Neural cell (in vitro differentiated cells): ENCODE measurements at regions not wholly inside any gene's neighbourhood (a gene's known extent, or its start where the extent isn't known, plus 50 kb on each side); places are given as distances from the start of the nearest gene placed in this dataset.

Experiments
- H2AFZ ChIP-seq: fragments of 200-600, 300-800 bp; sonication (generic), shearing (Covaris generic); 2 replicates; pipeline ENCODE4 v1.6.0; 2014; ENCODE audit warnings: low read depth, mild to moderate bottlenecking, antibody characterized with exemption, low read length, moderate library complexity
- H3F3A ChIP-seq: fragments of 200-600 bp; shearing (Covaris generic); 2 replicates; pipeline ENCODE4 v1.6.1; 2016; ENCODE audit warnings: mild to moderate bottlenecking, moderate library complexity, mixed read lengths, antibody characterized with exemption, low read length; ENCODE audit not compliant: insufficient read depth, poor library complexity, severe bottlenecking
- H3K27ac ChIP-seq: fragments of 200-600, 300-800 bp; sonication (generic), shearing (Covaris generic); 2 replicates; pipeline ENCODE4 v1.5.1; 2014; ENCODE audit warnings: mild to moderate bottlenecking, low read length, moderate library complexity
- H3K27me3 ChIP-seq: fragments of 300-800, 200-600 bp; sonication (generic), shearing (Covaris generic); 2 replicates; pipeline ENCODE4 v1.6.0; 2014; ENCODE audit warnings: mild to moderate bottlenecking, low read depth, low read length, moderate library complexity; ENCODE audit not compliant: insufficient read depth
- H3K36me3 ChIP-seq: fragments of 300-800, 200-600 bp; sonication (generic), shearing (Covaris generic); 2 replicates; pipeline ENCODE4 v1.5.1; 2014; ENCODE audit warnings: mild to moderate bottlenecking, antibody characterized with exemption, low read length, moderate library complexity; ENCODE audit not compliant: insufficient read depth
- H3K4me2 ChIP-seq: fragments of 300-800, 200-600 bp; sonication (generic), shearing (Covaris generic); 2 replicates; pipeline ENCODE4 v1.6.0; 2014; ENCODE audit warnings: mild to moderate bottlenecking, low read length
- H3K4me3 ChIP-seq: fragments of 300-800, 200-600 bp; sonication (generic), shearing (Covaris generic); 2 replicates; pipeline ENCODE4 v1.5.1; 2014; ENCODE audit warnings: mild to moderate bottlenecking, low read length, moderate library complexity
- H3K79me2 ChIP-seq: fragments of 200-600 bp; shearing (Covaris generic); replicated peaks from 2 replicates; pipeline ENCODE4 v1.6.0; 2014; ENCODE audit warnings: mild to moderate bottlenecking, low read length, moderate library complexity; ENCODE audit not compliant: insufficient read depth
- H3K9ac ChIP-seq: fragments of 300-800, 200-600 bp; sonication (generic), shearing (Covaris generic); 2 replicates; pipeline ENCODE4 v1.6.1; 2016; ENCODE audit warnings: mild to moderate bottlenecking, low read length, mixed read lengths
- H3K9me2 ChIP-seq: fragments of 200-600 bp; shearing (Covaris generic); 2 replicates; pipeline ENCODE4 v1.6.1; 2016; ENCODE audit warnings: mild to moderate bottlenecking, low read length, mixed read lengths; ENCODE audit not compliant: insufficient read depth
- H3K9me3 ChIP-seq: fragments of 200-600, 300-800 bp; sonication (generic), shearing (Covaris generic); 2 replicates; pipeline ENCODE4 v1.6.1; 2016; ENCODE audit warnings: mild to moderate bottlenecking, mixed run types, low read length, moderate library complexity, mixed read lengths
- H4K20me1 ChIP-seq: fragments of 200-600 bp; shearing (Covaris generic); 2 replicates; pipeline ENCODE4 v1.6.1; 2016; ENCODE audit warnings: mild to moderate bottlenecking, mixed run types; ENCODE audit not compliant: insufficient read depth
- CTCF ChIP-seq: fragments of 450-650 bp; IDR thresholded peaks from 2 replicates; pipeline ENCODE4 v1.5.1; 2014; ENCODE audit warnings: antibody characterized with exemption, mild to moderate bottlenecking, moderate library complexity; ENCODE audit not compliant: poor library complexity, severe bottlenecking
- EP300 ChIP-seq: fragments of 450-650 bp; conservative IDR thresholded peaks from 2 replicates; pipeline ENCODE4 v1.6.1; 2014; ENCODE audit warnings: antibody characterized with exemption, mild to moderate bottlenecking, moderate library complexity; ENCODE audit not compliant: poor library complexity, severe bottlenecking
- EZH2 ChIP-seq: fragments of 200-600, 300-800 bp; shearing (Covaris generic), sonication (generic); IDR thresholded peaks from 2 replicates; pipeline ENCODE4 v1.6.1; 2014; ENCODE audit warnings: antibody characterized with exemption, low read length, borderline replicate concordance, mild to moderate bottlenecking; ENCODE audit not compliant: insufficient read depth, poor library complexity, severe bottlenecking
- MXI1 ChIP-seq: fragments of 450-650 bp; conservative IDR thresholded peaks from 2 replicates; pipeline ENCODE4 v1.6.1; 2014; ENCODE audit warnings: antibody characterized with exemption, mild to moderate bottlenecking; ENCODE audit not compliant: poor library complexity, severe bottlenecking
- POLR2AphosphoS5 ChIP-seq: IDR thresholded peaks from 2 replicates; pipeline ENCODE4 v1.6.1; 2012
- RAD21 ChIP-seq: fragments of 450-650 bp; conservative IDR thresholded peaks from 2 replicates; pipeline ENCODE4 v1.6.1; 2014; ENCODE audit warnings: antibody characterized with exemption, mild to moderate bottlenecking, moderate library complexity
- REST ChIP-seq: IDR thresholded peaks from 2 replicates; pipeline ENCODE4 v1.6.1; 2012; ENCODE audit warnings: borderline replicate concordance
- SMC3 ChIP-seq: fragments of 450-650 bp; conservative IDR thresholded peaks from 2 replicates; pipeline ENCODE4 v1.6.1; 2014; ENCODE audit warnings: antibody characterized with exemption, mild to moderate bottlenecking, moderate library complexity; ENCODE audit not compliant: poor library complexity
- TAF1 ChIP-seq: IDR thresholded peaks from 2 replicates; pipeline ENCODE4 v1.6.1; 2012; ENCODE audit warnings: low read depth

GRCh38 chr4:154124539-154125255 lies 335.8 kb upstream of the SFRP2 start:
- H4K20me1 ChIP-seq: no peaks in the 10 kb centered on the region
- no peak overlapping the region for H3K4me2 ChIP-seq
- no peak overlapping the region for H3K27ac ChIP-seq
- H3K79me2 ChIP-seq: no peaks in the 10 kb centered on the region
- H3K9ac ChIP-seq: no peak overlapping the region
- no peaks in the 10 kb centered on the region for H3F3A ChIP-seq
- H3K36me3 ChIP-seq: no peaks in the 10 kb centered on the region
- H3K4me3 ChIP-seq: no peak overlapping the region
- no peak for TF ChIP-seq TAF1
- TF ChIP-seq MXI1: no peak
- TF ChIP-seq EZH2: no peak
- no peak for TF ChIP-seq REST
- TF ChIP-seq SMC3: no peak
- TF ChIP-seq CTCF: no peak
- no peak for TF ChIP-seq EP300
- no peak for TF ChIP-seq POLR2AphosphoS5
- no peak for TF ChIP-seq RAD21
- H2AFZ ChIP-seq: no peak overlapping the region
- no peaks in the 10 kb centered on the region for H3K27me3 ChIP-seq
- no peaks in the 10 kb centered on the region for H3K9me2 ChIP-seq
- no peaks in the 10 kb centered on the region for H3K9me3 ChIP-seq

- no peaks in the 10 kb centered on the region for H3K9me3 ChIP-seq
These were observed 335.0 kb upstream of the SFRP2 start for GRCh38 chr4:154123897-154124296.

More at GRCh38 chr4:154123897-154124296, 335.0 kb upstream of the SFRP2 start:
- Histone ChIP-seq H4K20me1 (no peaks in the 10 kb centered on the region), H3K4me3 (no peak overlapping the region), H3K27ac (no peak overlapping the region), H3K4me2 (no peak overlapping the region), H2AFZ (no peak overlapping the region), H3K27me3 (no peaks in the 10 kb centered on the region), H3K36me3 (no peaks in the 10 kb centered on the region), H3F3A (no peaks in the 10 kb centered on the region), H3K9ac (no peak overlapping the region), H3K79me2 (no peaks in the 10 kb centered on the region), H3K9me2 (no peaks in the 10 kb centered on the region)
- TF ChIP-seq REST: no peak
- TF ChIP-seq EZH2: no peak
- TF ChIP-seq CTCF: no peak
- no peak for TF ChIP-seq MXI1
- TF ChIP-seq EP300: no peak
- no peak for TF ChIP-seq RAD21
- no peak for TF ChIP-seq TAF1
- no peak for TF ChIP-seq SMC3
- no peak for TF ChIP-seq POLR2AphosphoS5
